Lower lobe of right lung (tissue), 2 donors: ENCODE measurements at regions not wholly inside any gene's neighbourhood (a gene's known extent, or its start where the extent isn't known, plus 50 kb on each side); places are given as distances from the start of the nearest gene placed in this dataset.

Source experiments
- ATAC-seq, 2 donors: fragments of 200-7000 bp; cut with Tn5 transposase; one replicate each; pipeline ENCODE4 v1.9.1; 2020 to 2022; ENCODE audit warnings: mild to moderate bottlenecking in 2 of 2, moderate library complexity in 2 of 2
- DNase-seq: peaks from one replicate; pipeline ENCODE4 v3.0.0-alpha.2; 2020
- H3K27ac ChIP-seq: fragments of 200-600 bp; one replicate; pipeline ENCODE4 v1.8.0; 2022
- H3K27me3 ChIP-seq: fragments of 200-600 bp; one replicate; pipeline ENCODE4 v1.8.0; 2022; ENCODE audit warnings: low read depth
- H3K36me3 ChIP-seq: fragments of 200-600 bp; one replicate; pipeline ENCODE4 v1.8.0; 2022; ENCODE audit warnings: mild to moderate bottlenecking
- H3K4me1 ChIP-seq: fragments of 200-600 bp; one replicate; pipeline ENCODE4 v1.8.0; 2022
- H3K4me3 ChIP-seq: fragments of 200-600 bp; one replicate; pipeline ENCODE4 v1.8.0; 2022; ENCODE audit warnings: mild to moderate bottlenecking
- H3K9me3 ChIP-seq: fragments of 200-600 bp; one replicate; pipeline ENCODE4 v1.8.0; 2022
- intact Hi-C: fragments of 100-400 bp; cut with DNase I; formaldehyde crosslinking; loops from one replicate; pipeline ENCODE4 v1.11.0; 2022
- TF ChIP-seq, protein P1 (sequence below): fragments of 200-600 bp; IDR thresholded peaks from one replicate; pipeline ENCODE4 v1.8.0; 2022; ENCODE audit warnings: antibody characterized with exemption, mild to moderate bottlenecking
- donor health status: DM: no; HTN: yes; CAD: no; lungs with severe emphysema.

DNA sequence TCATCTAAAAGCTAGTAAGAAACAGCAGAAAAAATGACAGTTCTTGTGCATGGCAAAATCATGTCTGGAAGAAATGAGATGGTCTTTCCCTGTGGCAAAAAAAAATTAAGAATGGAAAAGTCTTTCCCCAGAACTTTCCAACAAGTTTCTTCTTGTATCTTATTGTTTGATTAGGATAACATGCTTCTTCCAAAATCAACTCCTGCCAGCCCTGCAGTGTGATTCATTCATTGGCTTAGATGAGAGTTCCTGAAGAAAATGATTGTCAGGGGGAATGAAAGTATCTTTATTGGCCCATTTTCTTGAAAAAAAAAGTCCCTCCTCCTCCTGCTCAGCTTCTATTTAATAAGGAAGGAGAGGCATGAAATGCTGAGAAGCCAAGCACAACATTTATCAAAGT, 407.7 kb downstream of the ARAP2 start:
- DNase-seq (no peak), ATAC-seq (no peak)
- Histone ChIP-seq H3K27ac (no peak overlapping the region), H3K4me1 (no peaks in the 10 kb centered on the region), H3K36me3 (no peaks in the 10 kb centered on the region), H3K4me3 (no peak overlapping the region), H3K27me3 (no peaks in the 10 kb centered on the region), H3K9me3 (no peaks in the 10 kb centered on the region)
- TF ChIP-seq, protein P1, sequence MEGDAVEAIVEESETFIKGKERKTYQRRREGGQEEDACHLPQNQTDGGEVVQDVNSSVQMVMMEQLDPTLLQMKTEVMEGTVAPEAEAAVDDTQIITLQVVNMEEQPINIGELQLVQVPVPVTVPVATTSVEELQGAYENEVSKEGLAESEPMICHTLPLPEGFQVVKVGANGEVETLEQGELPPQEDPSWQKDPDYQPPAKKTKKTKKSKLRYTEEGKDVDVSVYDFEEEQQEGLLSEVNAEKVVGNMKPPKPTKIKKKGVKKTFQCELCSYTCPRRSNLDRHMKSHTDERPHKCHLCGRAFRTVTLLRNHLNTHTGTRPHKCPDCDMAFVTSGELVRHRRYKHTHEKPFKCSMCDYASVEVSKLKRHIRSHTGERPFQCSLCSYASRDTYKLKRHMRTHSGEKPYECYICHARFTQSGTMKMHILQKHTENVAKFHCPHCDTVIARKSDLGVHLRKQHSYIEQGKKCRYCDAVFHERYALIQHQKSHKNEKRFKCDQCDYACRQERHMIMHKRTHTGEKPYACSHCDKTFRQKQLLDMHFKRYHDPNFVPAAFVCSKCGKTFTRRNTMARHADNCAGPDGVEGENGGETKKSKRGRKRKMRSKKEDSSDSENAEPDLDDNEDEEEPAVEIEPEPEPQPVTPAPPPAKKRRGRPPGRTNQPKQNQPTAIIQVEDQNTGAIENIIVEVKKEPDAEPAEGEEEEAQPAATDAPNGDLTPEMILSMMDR = no peak
- intact Hi-C loops = no loop called here

DNA sequence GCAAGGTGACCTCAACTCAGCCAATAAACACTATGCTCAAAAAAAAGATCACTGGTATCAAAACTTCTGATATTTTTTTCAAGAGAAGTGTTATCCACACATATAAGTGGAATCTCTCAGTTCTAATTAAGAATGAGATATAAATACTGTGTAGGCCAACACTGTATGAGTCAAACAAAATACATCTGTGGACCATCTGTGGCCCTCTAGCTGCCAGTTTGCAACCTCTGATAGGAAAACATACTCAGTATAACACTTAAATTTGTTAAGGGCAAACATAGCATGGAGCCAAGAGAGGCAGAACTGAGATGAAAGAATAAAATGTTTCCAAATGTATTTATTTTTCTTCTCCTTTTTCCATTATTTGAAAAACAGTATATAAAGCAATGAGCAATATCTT, 377.3 kb downstream of the ARAP2 start:
- ATAC-seq (no peak), DNase-seq (no peak)
- Histone ChIP-seq H3K27me3 (no peaks in the 10 kb centered on the region), H3K27ac (no peak overlapping the region), H3K36me3 (no peaks in the 10 kb centered on the region), H3K4me1 (no peaks in the 10 kb centered on the region), H3K9me3 (no peaks in the 10 kb centered on the region), H3K4me3 (no peak overlapping the region)
- TF ChIP-seq, protein P1 = no peak
- intact Hi-C loops = no loop called here

DNA sequence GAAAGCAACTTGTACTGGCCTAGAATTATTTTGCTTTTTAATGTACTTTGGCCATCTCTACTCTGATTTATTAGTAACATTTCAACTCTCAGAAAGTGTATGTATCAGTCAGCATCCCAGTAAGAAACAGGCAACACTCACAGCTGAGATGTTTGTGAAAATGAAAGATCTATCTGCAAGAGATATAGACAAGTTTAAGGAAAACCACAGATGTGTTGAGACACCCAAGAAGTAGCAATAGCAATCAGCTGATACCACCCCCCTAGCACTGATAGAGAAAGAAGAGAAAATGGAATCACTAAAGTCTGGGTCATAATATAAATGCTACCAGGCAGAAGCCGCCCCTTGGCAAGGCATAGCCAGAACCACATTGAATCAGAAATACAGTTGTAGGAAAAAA, 372.0 kb downstream of the ARAP2 start:
- H3K27me3 ChIP-seq = no peaks in the 10 kb centered on the region
- no peaks in the 10 kb centered on the region for H3K9me3 ChIP-seq
- ATAC-seq = no peak

DNA sequence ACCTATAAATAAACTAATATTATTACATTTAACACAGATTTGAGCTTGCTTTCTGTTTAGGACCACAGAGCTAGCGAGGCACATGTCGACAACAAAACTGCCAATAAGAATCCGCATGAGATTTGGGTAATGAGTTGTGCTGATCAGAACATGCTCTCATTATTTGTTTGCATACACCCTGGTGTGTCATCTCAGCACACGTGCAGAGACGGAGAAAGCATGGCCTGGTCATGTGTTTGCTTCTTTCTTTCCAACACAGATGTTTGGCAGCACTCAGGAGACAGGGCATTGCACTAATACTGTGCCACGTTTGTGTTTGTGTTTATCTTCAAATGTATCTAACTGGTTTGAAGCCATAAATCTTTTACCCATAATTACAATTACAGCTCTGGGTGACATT, 364.8 kb downstream of the ARAP2 start:
- Histone ChIP-seq H3K36me3 (no peaks in the 10 kb centered on the region), H3K27me3 (no peaks in the 10 kb centered on the region), H3K4me3 (no peak overlapping the region), H3K4me1 (no peaks in the 10 kb centered on the region), H3K9me3 (no peaks in the 10 kb centered on the region), H3K27ac (no peak overlapping the region)
- TF ChIP-seq, protein P1 = no peak
- ATAC-seq = no peak
- intact Hi-C loops = no loop called here
- no peak for DNase-seq

More for the DNA sequence above, 372.0 kb downstream of the ARAP2 start:
- Histone ChIP-seq H3K36me3 (no peaks in the 10 kb centered on the region), H3K4me3 (no peak overlapping the region), H3K4me1 (no peaks in the 10 kb centered on the region), H3K27ac (no peak overlapping the region)
- intact Hi-C loops = no loop called here
- no peak for DNase-seq
- TF ChIP-seq, protein P1 = no peak

DNA sequence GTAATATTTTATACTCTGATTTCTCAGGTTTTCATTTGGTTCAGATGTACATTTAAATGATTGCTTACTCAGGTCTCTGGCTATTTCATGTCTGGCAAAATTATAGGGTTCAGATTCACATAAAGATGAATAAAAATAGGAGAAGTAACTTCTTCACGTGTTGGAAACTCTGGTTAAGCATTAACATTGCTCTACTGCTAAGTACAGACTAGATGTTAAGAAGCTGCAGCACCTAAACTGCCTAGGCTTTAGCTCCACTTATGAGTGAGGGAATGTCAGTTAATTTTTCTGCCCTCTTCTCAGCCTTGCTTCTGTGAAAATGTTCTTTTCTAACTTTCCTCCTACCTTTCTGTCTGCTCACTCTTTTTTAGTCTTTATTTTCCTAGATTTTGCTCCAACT, 361.2 kb downstream of the ARAP2 start:
- DNase-seq = no peak
- Histone ChIP-seq H3K27ac (no peak overlapping the region), H3K4me1 (no peaks in the 10 kb centered on the region), H3K36me3 (no peaks in the 10 kb centered on the region), H3K9me3 (no peaks in the 10 kb centered on the region), H3K4me3 (no peak overlapping the region), H3K27me3 (no peaks in the 10 kb centered on the region)
- intact Hi-C loops = no loop called here
- TF ChIP-seq, protein P1 = no peak
- no peak for ATAC-seq
